ENCODE measurements at regions not wholly inside any gene's neighbourhood (a gene's known extent, or its start where the extent isn't known, plus 50 kb on each side); places are given as distances from the start of the nearest gene placed in this dataset.

DNA sequence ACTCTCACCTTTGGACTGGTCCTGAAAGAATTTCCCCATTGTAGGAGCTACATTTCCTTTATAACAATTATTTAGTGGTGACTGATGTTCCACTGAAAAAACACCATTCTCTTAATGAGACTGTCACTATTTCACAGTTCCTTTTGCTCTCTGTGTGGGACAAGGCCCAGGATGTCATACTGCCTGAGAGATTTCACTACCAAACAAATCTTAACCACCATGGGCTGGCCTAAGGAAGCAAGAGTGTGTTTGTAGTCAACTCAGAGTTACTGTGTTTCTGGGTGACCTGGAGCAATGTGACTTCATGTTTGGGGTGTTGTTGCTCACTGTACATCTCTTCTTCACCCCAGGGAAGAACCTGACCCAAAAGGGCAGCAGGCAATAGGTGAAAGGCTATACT, 50.1 kb upstream of the ZNF608 start:
- DNase-seq (ENCODE audit: extremely low spot score): no peak
- Histone ChIP-seq H3K36me3 (ENCODE audit: insufficient read depth) (no peaks in the 10 kb centered on the region), H3K27ac (ENCODE audit: low read depth) (no peak overlapping the region), H3K4me3 (ENCODE audit: low read depth, low read length) (no peak overlapping the region), H3K4me1 (ENCODE audit: insufficient read depth) (no peaks in the 10 kb centered on the region)

DNA sequence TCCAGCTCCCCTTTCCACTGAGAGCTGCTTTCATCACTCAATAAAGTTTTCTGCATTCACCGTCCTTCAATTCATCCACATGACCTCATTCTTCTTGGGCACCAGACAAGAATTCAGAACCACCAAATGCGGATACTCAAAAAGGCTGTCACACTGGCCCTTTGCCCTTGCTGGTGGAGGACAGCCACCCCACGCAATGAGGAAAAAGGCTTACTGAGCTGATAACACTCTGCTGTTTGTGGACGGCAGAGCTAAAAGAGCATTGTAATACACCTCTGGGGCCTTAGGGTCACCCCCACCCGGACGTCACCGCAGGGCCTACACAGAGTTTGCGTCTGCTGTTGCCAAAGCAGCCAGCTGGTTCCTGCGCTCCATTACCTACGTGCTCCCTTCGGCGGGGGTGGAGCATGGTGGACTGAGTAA, 51.2 kb upstream of the ZNF608 start:
- WGBS: 89% methylated on average over 12 of the region's 12 CpGs
- no peak for DNase-seq (ENCODE audit: extremely low spot score)
- Histone ChIP-seq H3K4me3 (ENCODE audit: low read depth, low read length) (no peak overlapping the region), H3K36me3 (ENCODE audit: insufficient read depth) (no peaks in the 10 kb centered on the region), H3K27ac (ENCODE audit: low read depth) (no peak overlapping the region), H3K4me1 (ENCODE audit: insufficient read depth) (no peaks in the 10 kb centered on the region)

DNA sequence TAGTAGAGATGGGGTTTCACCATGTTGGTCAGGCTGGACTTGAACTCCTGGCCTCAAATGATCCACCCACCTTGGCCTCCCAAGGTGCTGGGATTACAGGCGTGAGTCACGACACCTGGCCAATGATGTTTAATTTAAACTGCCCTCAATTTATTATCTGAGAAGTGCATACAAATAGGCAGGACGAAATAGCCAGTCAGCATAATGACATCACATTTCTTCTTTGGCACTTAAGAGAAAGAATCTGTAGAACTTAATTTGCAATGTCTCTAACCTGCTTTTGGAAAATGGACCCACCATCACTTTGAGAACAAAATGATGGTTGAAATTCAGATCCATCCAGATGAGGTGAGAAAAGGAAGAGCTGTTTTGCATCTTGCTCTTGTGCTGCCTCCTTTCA, 52.5 kb upstream of the ZNF608 start:
- no peaks in the 10 kb centered on the region for H3K4me1 ChIP-seq (ENCODE audit: insufficient read depth)
- no peak overlapping the region for H3K27ac ChIP-seq (ENCODE audit: low read depth)
- H3K4me3 ChIP-seq (ENCODE audit: low read depth, low read length): no peak overlapping the region
- H3K36me3 ChIP-seq (ENCODE audit: insufficient read depth): no peaks in the 10 kb centered on the region
- no peak for DNase-seq (ENCODE audit: extremely low spot score)
- WGBS: 96% methylated on average over 3 of the region's 3 CpGs

DNA sequence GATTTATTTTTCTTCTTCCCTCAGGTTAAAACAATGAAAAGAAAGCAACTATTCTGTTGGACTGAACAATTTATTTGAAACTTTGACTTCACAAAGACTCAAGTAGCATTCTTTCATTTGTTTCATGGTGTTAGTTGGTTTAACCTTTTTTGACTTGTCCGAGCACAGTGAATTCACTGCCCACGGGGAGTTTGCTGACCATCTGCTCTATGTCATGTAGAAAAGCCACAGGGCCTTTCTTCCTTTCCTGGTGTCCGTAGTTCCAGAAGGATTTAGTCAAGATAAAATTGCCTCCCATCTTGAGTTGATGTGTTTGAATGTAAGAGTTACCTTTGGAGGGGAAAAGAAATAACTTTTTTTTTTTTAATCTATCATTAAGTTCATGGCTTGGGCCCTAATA, 55.1 kb upstream of the ZNF608 start:
- Histone ChIP-seq H3K4me3 (ENCODE audit: low read depth, low read length) (no peak overlapping the region), H3K27ac (ENCODE audit: low read depth) (no peak overlapping the region), H3K36me3 (ENCODE audit: insufficient read depth) (no peaks in the 10 kb centered on the region), H3K4me1 (ENCODE audit: insufficient read depth) (no peaks in the 10 kb centered on the region)
- WGBS: 71% methylated on average over 3 of the region's 3 CpGs
- DNase-seq (ENCODE audit: extremely low spot score): no peak

DNA sequence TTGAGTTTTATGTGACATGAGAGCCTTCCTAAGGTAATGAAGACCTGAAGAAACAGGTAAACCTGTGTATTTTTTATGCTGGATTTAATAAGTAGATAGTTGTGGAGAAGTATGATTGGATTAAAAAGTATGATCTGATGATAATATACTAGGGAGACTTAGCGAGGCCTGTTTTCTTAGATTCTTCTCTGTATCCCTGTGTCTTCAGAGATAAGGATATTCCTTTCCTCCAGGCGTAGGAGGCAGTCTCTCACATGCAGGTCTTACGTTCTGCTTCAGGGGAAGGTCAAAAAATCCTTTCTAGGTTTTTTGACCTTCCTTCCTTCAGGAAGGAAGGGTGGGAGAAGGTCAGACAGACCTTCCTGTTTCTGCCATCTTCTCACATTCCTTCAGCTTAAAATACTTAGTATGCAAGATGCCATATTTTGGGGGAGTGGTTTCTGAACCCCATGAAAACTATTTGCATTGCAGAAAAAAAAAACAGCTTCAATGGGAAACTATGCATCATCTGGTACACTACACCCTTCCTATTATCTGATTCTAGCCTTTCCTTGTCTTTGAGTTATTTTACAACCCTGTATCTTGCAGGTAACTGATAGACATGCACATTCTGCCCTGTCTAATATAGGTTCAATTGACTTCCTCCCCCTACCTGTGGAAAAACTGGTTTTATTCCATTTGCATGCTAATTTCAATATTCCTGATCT, 57.3 kb upstream of the ZNF608 start:
- Histone ChIP-seq H3K27ac (ENCODE audit: low read depth) (no peak overlapping the region), H3K4me1 (ENCODE audit: insufficient read depth) (no peaks in the 10 kb centered on the region), H3K36me3 (ENCODE audit: insufficient read depth) (no peaks in the 10 kb centered on the region), H3K4me3 (ENCODE audit: low read depth, low read length) (no peak overlapping the region)
- DNase-seq (ENCODE audit: extremely low spot score): no peak
- 92% methylated on average over 3 of the region's 3 CpGs for WGBS

DNA sequence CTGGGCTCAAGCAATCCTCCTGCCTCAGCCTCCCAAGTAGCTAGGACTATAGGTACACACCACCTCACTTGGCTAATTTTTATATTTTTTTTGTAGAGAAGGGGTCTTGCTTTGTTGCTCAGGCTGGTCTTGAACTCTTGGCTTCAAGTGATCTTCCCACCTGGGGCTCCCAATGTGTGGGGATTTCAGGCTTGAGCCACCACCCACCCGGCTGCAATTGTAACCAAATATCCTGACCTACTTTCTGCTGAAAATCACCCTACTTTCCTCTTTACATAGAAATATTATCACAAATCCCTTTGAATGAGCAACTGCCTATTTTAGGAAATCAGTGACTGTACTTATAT, 59.6 kb upstream of the ZNF608 start:
- DNase-seq (ENCODE audit: extremely low spot score): no peak
- Histone ChIP-seq H3K27ac (ENCODE audit: low read depth) (no peak overlapping the region), H3K4me1 (ENCODE audit: insufficient read depth) (no peaks in the 10 kb centered on the region), H3K4me3 (ENCODE audit: low read depth, low read length) (no peak overlapping the region), H3K36me3 (ENCODE audit: insufficient read depth) (no peaks in the 10 kb centered on the region)
- WGBS: 79% methylated on average over 1 of the region's 1 CpG

DNA sequence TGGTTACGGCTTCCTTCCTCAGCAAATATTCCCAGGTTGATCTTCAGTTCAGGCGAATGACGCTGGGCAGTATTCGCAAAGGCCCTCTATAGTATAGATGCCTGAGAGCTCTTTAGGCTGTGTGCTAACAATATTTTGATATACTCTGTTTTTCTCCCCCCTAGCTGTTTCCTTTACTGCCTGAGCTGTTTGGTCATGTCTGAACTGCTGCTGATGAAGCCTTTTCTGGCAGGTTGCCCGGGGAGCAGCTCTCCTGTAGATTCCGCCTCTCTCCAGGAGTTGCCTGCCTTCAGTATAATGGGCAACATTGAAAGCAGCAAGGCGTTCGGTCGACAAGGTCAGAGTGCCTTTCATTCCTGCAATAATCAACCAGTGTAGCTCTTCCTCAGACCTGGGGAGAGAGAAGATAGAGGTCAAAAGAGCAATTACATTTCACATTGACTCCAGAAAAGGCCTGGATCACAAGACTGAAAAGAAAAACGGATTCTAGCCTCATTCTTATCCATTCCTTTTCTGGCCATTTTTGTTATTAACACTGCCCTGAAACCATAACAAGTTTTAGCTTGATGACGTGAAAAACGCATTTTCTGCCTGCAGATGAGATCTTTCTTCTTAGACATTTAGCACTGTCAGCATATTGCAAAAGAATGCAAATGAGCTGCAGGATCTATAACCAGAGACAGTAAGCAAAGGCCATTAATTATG, 60.1 kb upstream of the ZNF608 start:
- no peaks in the 10 kb centered on the region for H3K4me1 ChIP-seq (ENCODE audit: insufficient read depth)
- peak; percentile 81 for DNase-seq (ENCODE audit: extremely low spot score)
- H3K27ac ChIP-seq (ENCODE audit: low read depth): no peak overlapping the region
- no peak overlapping the region for H3K4me3 ChIP-seq (ENCODE audit: low read depth, low read length)
- WGBS: 47% methylated on average over 12 of the region's 12 CpGs
- H3K36me3 ChIP-seq (ENCODE audit: insufficient read depth): no peaks in the 10 kb centered on the region

DNA sequence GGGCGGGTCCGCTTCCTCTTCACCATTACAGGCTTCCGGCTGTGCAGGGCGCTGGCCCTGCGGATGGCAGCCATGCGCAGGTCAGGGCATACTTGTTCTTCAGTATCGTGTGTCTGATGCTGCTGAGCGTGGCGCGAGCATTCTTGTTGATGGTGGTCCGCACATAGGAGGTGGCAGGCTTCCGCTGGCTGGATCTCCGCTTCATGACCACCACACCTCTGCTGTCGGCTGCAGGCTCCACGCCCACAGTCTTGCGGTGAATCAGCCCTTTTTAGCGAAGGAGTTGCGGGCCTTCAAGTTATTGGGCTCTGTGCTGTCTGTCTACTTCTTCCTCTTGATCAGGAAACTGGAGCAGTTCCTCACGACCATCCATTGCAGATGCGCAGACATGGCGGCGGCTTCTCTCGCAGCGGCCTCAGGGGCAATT, 62.4 kb upstream of the ZNF608 start:
- no peak for DNase-seq (ENCODE audit: extremely low spot score)
- no peaks in the 10 kb centered on the region for H3K36me3 ChIP-seq (ENCODE audit: insufficient read depth)
- no peaks in the 10 kb centered on the region for H3K4me1 ChIP-seq (ENCODE audit: insufficient read depth)
- no peak overlapping the region for H3K27ac ChIP-seq (ENCODE audit: low read depth)
- 98% methylated on average over 24 of the region's 24 CpGs for WGBS
- H3K4me3 ChIP-seq (ENCODE audit: low read depth, low read length): no peak overlapping the region

DNA sequence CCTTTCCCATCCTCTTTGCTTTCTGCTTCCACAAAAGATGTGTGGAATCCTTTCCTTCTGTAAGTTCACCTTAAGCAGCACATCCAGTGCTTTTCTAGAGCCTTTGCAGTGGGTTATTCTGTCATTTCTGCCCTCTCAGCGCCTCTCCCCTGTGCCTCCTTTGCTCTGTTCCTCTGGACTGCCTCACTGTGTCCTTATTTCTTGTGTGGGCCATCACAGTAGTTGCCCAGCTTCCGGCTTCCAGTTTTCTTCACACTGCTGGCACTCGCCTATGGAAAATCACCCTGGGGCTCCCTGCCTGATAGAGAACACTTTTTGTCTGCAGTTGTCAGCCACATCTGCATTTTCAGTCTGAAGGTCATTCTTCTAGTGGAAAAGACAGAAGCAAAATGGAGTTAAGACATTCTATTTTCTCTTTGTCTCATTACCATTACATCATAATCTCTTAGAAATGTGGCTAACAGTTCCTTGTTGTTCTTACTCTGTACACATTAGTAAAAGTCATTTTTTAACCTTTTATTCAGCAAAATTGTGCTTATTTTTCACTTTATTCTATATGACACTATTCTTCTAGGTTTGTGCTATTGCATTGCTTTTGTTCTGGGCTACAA, 64.1 kb upstream of the ZNF608 start:
- no peaks in the 10 kb centered on the region for H3K4me1 ChIP-seq (ENCODE audit: insufficient read depth)
- 93% methylated on average over 3 of the region's 3 CpGs for WGBS

DNA sequence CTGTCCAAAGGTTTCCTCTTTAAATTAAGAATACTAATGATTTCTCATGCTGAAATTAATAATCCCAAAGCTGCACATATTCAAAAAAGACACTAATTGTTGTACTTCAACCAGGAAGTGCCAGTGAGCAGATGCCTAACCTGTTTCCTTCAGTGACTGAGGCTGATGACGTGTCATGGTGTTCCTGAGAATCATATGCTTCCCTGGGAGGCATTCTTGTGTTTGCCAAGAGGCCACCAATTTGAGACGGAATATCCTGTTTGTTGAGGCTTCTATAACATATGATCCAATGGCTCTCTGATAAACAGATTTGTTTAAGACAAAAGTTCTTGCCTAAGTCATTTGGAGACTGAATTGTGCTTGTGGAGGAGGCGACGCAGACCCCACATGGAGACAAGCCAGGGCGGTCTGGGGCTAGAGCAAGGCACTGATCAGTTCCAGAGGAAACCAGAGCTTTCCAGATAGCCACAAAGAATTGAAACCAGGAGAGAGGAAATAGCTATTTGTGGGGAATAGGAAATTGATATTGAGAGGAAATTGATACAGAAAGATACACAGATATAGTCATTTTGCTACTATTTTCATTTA, 66.4 kb upstream of the ZNF608 start:
- no peak for DNase-seq (ENCODE audit: extremely low spot score)
- 88% methylated on average over 5 of the region's 5 CpGs for WGBS
- Histone ChIP-seq H3K4me1 (ENCODE audit: insufficient read depth) (no peaks in the 10 kb centered on the region), H3K36me3 (ENCODE audit: insufficient read depth) (no peaks in the 10 kb centered on the region), H3K27ac (ENCODE audit: low read depth) (no peak overlapping the region), H3K4me3 (ENCODE audit: low read depth, low read length) (no peak overlapping the region)

More for the DNA sequence above, 64.1 kb upstream of the ZNF608 start:
- DNase-seq (ENCODE audit: extremely low spot score): no peak
- Histone ChIP-seq H3K27ac (ENCODE audit: low read depth) (no peak overlapping the region), H3K4me3 (ENCODE audit: low read depth, low read length) (no peak overlapping the region), H3K36me3 (ENCODE audit: insufficient read depth) (no peaks in the 10 kb centered on the region)

DNA sequence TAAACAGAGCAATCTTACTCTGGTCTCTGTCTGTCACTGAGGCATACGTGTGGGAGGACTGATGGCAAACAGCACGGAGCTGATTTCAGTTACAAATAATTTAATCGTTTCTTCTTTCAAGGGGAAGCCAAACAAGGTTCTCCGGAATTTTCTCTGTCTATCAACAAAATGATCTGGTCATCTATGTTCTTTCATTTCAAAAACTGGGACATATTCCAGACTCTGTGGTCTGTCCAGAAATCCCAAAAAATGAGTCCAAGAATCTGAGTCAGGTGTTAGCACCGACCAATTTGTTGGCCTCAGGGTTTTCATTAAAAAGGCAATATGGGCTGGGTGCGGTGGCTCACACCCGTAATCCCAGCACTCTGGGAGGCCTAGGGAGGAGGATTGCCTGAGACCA, 69.9 kb upstream of the ZNF608 start:
- DNase-seq (ENCODE audit: extremely low spot score): no peak
- 82% methylated on average over 7 of the region's 7 CpGs for WGBS
- Histone ChIP-seq H3K36me3 (ENCODE audit: insufficient read depth) (no peaks in the 10 kb centered on the region), H3K4me1 (ENCODE audit: insufficient read depth) (no peaks in the 10 kb centered on the region), H3K4me3 (ENCODE audit: low read depth, low read length) (no peak overlapping the region), H3K27ac (ENCODE audit: low read depth) (no peak overlapping the region)

DNA sequence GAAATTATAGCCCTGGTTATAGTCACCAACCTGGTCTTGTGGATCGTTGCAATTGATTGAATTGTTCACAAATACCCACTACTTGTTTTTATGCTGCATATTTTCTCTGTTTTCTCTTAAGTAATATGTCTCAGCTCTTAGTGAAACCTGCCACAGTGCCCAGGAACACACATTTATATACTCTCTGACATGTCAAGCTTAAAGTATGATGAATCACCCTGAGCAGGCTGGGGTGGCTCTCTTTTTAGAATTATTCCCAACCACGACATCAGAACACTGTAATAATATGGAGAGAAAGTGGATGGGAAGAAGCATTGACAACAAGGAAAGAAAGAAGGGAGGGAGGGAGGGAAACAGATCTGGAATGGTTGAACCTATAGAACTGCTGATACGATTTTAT, 72.8 kb upstream of the ZNF608 start:
- Histone ChIP-seq H3K36me3 (ENCODE audit: insufficient read depth) (no peaks in the 10 kb centered on the region), H3K27ac (ENCODE audit: low read depth) (no peak overlapping the region), H3K4me3 (ENCODE audit: low read depth, low read length) (no peak overlapping the region), H3K4me1 (ENCODE audit: insufficient read depth) (no peaks in the 10 kb centered on the region)
- 88% methylated on average over 3 of the region's 3 CpGs for WGBS
- DNase-seq (ENCODE audit: extremely low spot score): no peak

DNA sequence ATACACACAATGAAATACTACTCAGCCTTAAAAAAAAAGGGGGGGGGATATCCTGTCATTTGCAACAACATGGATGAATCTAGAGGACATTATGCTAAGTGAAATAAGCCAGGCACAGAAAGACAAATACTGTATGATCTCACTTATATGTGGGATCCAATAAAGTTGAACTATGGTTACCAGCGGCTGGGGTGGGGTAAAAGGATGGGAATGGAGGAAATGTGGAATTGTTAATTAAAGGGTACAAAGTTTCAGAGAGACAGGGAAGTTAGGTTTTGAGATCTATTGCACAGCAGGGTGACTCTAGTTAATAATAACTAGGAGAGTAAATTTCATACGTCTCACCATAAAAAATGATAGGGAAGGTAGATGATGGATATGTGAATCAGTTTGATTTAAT, 76.2 kb upstream of the ZNF608 start:
- Histone ChIP-seq H3K27ac (ENCODE audit: low read depth) (no peak overlapping the region), H3K36me3 (ENCODE audit: insufficient read depth) (no peaks in the 10 kb centered on the region), H3K4me3 (ENCODE audit: low read depth, low read length) (no peak overlapping the region), H3K4me1 (ENCODE audit: insufficient read depth) (peaks cover 2% of the 10 kb centered on the region)
- WGBS: 91% methylated on average over 2 of the region's 2 CpGs
- DNase-seq (ENCODE audit: extremely low spot score): no peak

DNA sequence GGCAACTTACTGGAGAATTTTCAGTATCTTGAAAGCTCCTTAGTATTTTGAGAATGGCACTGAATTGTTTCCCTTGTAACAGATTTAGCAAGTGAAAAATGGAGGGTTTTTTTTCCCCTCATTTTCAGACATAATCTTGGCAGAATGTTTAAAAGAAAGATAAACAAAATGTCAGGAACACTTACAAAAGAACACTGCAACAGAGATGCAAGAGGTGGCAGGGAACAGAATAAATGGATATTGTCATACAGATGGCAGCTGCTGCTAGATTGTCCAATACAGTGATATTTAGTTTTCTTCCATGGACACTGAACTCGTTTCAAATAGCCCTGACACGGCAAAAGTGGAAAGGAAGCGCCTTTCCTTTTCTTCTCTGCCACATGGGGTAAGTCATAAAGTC, 76.9 kb upstream of the ZNF608 start:
- H3K36me3 ChIP-seq (ENCODE audit: insufficient read depth): no peaks in the 10 kb centered on the region
- H3K4me3 ChIP-seq (ENCODE audit: low read depth, low read length): no peak overlapping the region

More for the DNA sequence above, 76.9 kb upstream of the ZNF608 start:
- no peak for DNase-seq (ENCODE audit: extremely low spot score)
- WGBS: 52% methylated on average over 3 of the region's 3 CpGs
- no peak overlapping the region for H3K27ac ChIP-seq (ENCODE audit: low read depth)
- peaks cover 2% of the 10 kb centered on the region for H3K4me1 ChIP-seq (ENCODE audit: insufficient read depth)

Data from urinary bladder (tissue), 3 donors.